Mesenchymal stem cell (in vitro differentiated cells and primary cell): ENCODE measurements at regions not wholly inside any gene's neighbourhood (a gene's known extent, or its start where the extent isn't known, plus 50 kb on each side); places are given as distances from the start of the nearest gene placed in this dataset.

Experiments
- DNase-seq: peaks from one replicate; pipeline ENCODE4 v3.0.0-alpha.2; 2013
- H2AFZ ChIP-seq: one replicate; pipeline ENCODE4 v1.6.1; 2013; ENCODE audit warnings: low read depth, mild to moderate bottlenecking, control low read depth, inconsistent platforms, low read length, moderate library complexity
- H2AK5ac ChIP-seq: 2 replicates; pipeline ENCODE4 v1.6.1; 2013; ENCODE audit warnings: low read length, moderate library complexity, mild to moderate bottlenecking, inconsistent platforms; ENCODE audit not compliant: severe bottlenecking
- H2BK120ac ChIP-seq: one replicate; pipeline ENCODE4 v1.6.1; 2013; ENCODE audit warnings: low read depth, mild to moderate bottlenecking, inconsistent platforms, low read length, moderate library complexity
- H2BK12ac ChIP-seq, 2 experiments: one replicate each; pipeline ENCODE4 v1.6.1; 2013; ENCODE audit warnings: inconsistent platforms in 2 of 2, low read length in 2 of 2, mild to moderate bottlenecking in 2 of 2, moderate library complexity in 2 of 2, control low read depth in 1 of 2
- H2BK15ac ChIP-seq: one replicate; pipeline ENCODE4 v1.6.1; 2013; ENCODE audit warnings: mild to moderate bottlenecking, low read depth, inconsistent platforms; ENCODE audit not compliant: poor library complexity, severe bottlenecking
- H2BK5ac ChIP-seq: 2 replicates; pipeline ENCODE4 v1.6.1; 2013; ENCODE audit warnings: low read depth, mild to moderate bottlenecking, low read length, control low read depth, inconsistent platforms; ENCODE audit not compliant: poor library complexity, severe bottlenecking
- H3K14ac ChIP-seq, 2 experiments: one replicate each; pipeline ENCODE4 v1.6.1; 2013; ENCODE audit warnings: inconsistent platforms in 2 of 2, low read length in 2 of 2, control low read depth in 1 of 2, mild to moderate bottlenecking in 1 of 2, moderate library complexity in 1 of 2
- H3K18ac ChIP-seq, 2 experiments: one replicate each; pipeline ENCODE4 v1.6.1; 2013; ENCODE audit warnings: inconsistent platforms in 2 of 2, low read length in 2 of 2, control low read depth in 1 of 2, low read depth in 1 of 2, mild to moderate bottlenecking in 1 of 2
- H3K23ac ChIP-seq, 2 experiments: one replicate each; pipeline ENCODE4 v1.6.1; 2013; ENCODE audit warnings: inconsistent platforms in 2 of 2, low read length in 2 of 2, mild to moderate bottlenecking in 2 of 2, moderate library complexity in 2 of 2, control low read depth in 1 of 2
- H3K27ac ChIP-seq: 2 replicates; pipeline ENCODE4 v1.5.1; 2013; ENCODE audit warnings: mild to moderate bottlenecking, moderate library complexity, low read length, control low read depth, inconsistent platforms; ENCODE audit not compliant: poor library complexity, severe bottlenecking
- H3K27me3 ChIP-seq, 2 experiments: 2 replicates each; pipeline versions ENCODE4 v1.6.1 to v1.7.0; 2013; ENCODE audit warnings: low read length in 2 of 2, mild to moderate bottlenecking in 2 of 2, moderate library complexity in 2 of 2, control low read depth in 1 of 2, inconsistent platforms in 1 of 2; ENCODE audit not compliant: control insufficient read depth in 1 of 2, insufficient read depth in 1 of 2
- H3K36me3 ChIP-seq, 2 experiments: 2 replicates each; pipeline versions ENCODE4 v1.6.1 to v1.7.0; 2013; ENCODE audit warnings: low read length in 2 of 2, control low read depth in 1 of 2, inconsistent platforms in 1 of 2, low read depth in 1 of 2, mild to moderate bottlenecking in 1 of 2; ENCODE audit not compliant: insufficient read depth in 2 of 2, control insufficient read depth in 1 of 2
- H3K4ac ChIP-seq, 2 experiments: one replicate each; pipeline ENCODE4 v1.6.1; 2013; ENCODE audit warnings: inconsistent platforms in 2 of 2, low read length in 2 of 2, mild to moderate bottlenecking in 2 of 2, moderate library complexity in 2 of 2, control low read depth in 1 of 2, low read depth in 1 of 2
- H3K4me1 ChIP-seq: 2 replicates; pipeline ENCODE4 v1.6.1; 2013; ENCODE audit warnings: low read depth, low read length, control low read depth; ENCODE audit not compliant: control insufficient read depth, insufficient read depth
- H3K4me2 ChIP-seq: 2 replicates; pipeline ENCODE4 v1.6.1; 2013; ENCODE audit warnings: low read length, mild to moderate bottlenecking, inconsistent platforms; ENCODE audit not compliant: poor library complexity, severe bottlenecking
- H3K4me3 ChIP-seq, 2 experiments: 2 replicates each; pipeline versions ENCODE4 v1.5.1 to v1.7.0; 2013; ENCODE audit warnings: low read length in 2 of 2, mild to moderate bottlenecking in 2 of 2, control low read depth in 1 of 2, low read depth in 1 of 2; ENCODE audit not compliant: insufficient read depth in 1 of 2
- H3K79me1 ChIP-seq: replicated peaks from 2 replicates; pipeline ENCODE4 v1.6.1; 2013; ENCODE audit warnings: mild to moderate bottlenecking, control low read depth, low read length, inconsistent platforms; ENCODE audit not compliant: poor library complexity, severe bottlenecking
- H3K9ac ChIP-seq: 2 replicates; pipeline ENCODE4 v1.7.0; 2013; ENCODE audit warnings: mild to moderate bottlenecking, low read length, moderate library complexity
- H3K9me3 ChIP-seq: 2 replicates; pipeline ENCODE4 v1.7.0; 2013; ENCODE audit warnings: mild to moderate bottlenecking, low read length; ENCODE audit not compliant: control insufficient read depth
- H4K8ac ChIP-seq: one replicate; pipeline ENCODE4 v1.6.1; 2013; ENCODE audit warnings: inconsistent platforms, mild to moderate bottlenecking, low read length, moderate library complexity
- H4K91ac ChIP-seq: one replicate; pipeline ENCODE4 v1.6.1; 2013; ENCODE audit warnings: mild to moderate bottlenecking, low read length, inconsistent platforms
- WGBS: methylation state at CpG from one replicate; pipeline ENCODE4 v1.1.7; 2013; ENCODE audit warnings: mixed read lengths; 5-methylcytosine and 5-hydroxymethylcytosine counted together

DNA sequence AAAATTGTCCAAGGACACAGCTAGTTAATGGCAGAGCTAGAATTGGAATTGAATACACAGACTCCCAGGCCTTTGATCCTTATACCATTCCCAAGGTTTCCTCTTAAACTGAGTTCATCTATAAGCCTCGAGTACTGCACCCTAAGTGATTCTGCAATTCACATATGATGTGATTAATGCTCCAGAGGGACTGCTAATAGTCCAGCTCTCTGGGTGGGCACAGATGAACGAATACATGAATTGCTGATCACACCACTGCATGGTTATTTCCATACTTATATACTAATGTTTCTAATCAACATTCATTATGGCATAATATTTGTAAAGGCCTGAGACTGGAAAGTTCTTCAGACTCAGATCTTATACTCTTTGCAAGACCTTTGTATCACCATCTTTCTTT is 101.8 kb downstream of the NUFIP1 start:
- Histone ChIP-seq H3K23ac (no peak overlapping the region), H2BK5ac (no peak overlapping the region), H3K27me3 (no peaks in the 10 kb centered on the region), H3K4ac (no peak overlapping the region), H3K27ac (no peak overlapping the region), H3K9ac (no peak overlapping the region), H2BK12ac (no peak overlapping the region), H4K8ac (no peak overlapping the region), H3K14ac (no peak overlapping the region), H4K91ac (no peak overlapping the region), H3K36me3 (no peaks in the 10 kb centered on the region), H2BK120ac (no peak overlapping the region), H2AK5ac (no peak overlapping the region), H3K9me3 (no peaks in the 10 kb centered on the region), H3K4me2 (no peak overlapping the region), H3K4me1 (peaks cover 3% of the 10 kb centered on the region), H3K79me1 (no peaks in the 10 kb centered on the region), H2BK15ac (no peak overlapping the region), H3K18ac (no peak overlapping the region), H3K4me3 (no peak overlapping the region), H2AFZ (no peak overlapping the region)
- 78% methylated on average over 1 of the region's 2 CpGs for WGBS
- DNase-seq: no peak

DNA sequence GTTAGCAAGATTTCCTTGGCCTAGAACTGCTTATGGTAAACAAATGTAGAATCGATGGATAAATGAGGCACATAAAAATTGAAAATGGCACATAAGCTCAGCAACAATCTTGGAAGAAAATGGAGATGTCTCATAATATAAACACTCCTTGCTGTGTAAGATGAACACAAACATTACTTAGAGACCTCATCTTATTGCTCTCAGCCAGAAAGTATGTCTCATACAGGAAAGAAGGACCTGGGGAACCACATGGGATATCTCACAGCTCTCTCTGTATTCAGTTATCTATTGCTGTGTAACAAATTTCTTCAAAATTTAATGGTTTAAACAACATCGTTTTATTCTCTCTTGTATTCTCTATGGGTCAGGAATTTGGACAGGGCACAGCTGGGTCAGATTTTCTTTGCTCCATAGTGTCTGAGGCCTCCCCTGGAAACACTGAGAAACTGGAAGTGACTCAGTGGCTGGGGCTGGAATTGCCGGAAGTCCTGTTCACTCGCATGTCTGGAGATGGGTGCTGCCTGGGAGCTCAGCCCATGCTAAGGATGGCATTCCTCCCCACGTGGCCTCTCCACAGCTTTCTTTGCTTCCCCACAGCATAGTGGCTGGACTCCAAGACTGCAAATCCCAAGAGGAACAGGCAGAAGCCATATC is 105.1 kb downstream of the NUFIP1 start:
- H3K36me3 ChIP-seq: no peaks in the 10 kb centered on the region

DNA sequence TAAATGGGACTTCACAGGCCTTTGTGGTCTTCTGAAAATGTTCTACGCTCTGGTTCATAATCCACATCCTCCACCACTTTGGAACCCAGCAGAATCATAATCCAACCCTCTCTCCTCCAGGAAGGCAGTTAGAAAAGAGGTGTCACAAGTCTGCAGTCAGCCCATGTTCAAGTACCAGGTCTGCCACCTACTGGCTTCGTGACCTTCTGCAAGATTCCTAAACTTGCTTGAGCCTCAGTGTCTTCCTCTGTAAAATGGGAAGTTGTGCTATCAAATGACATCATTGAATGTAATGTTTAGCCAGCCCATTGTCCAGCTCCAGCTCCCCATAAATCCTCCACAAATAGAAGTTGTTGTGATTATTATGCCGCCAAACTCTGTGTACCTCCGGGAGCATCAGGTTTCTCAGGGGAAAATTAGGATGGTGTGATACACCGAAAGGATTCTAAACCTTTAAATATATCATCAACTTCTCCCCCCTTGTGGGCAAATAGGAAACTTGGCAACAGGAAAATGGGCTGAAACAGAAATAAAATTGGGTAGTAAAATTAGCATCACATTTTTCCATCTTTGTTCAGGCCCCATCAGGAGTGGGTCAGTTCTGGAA is 109.7 kb downstream of the NUFIP1 start:
- no peak overlapping the region for H3K9ac ChIP-seq

More for the DNA sequence above, 105.1 kb downstream of the NUFIP1 start:
- no peak overlapping the region for H3K14ac ChIP-seq
- H4K91ac ChIP-seq: peak overlapping the region; percentile 47
- peak overlapping the region; percentile 33 for H4K8ac ChIP-seq
- peak overlapping the region; percentile 38 to 85 for H3K18ac ChIP-seq
- H3K27ac ChIP-seq: peak overlapping the region; percentile 1
- peak overlapping the region; percentile 46 for H3K9ac ChIP-seq
- H2BK120ac ChIP-seq: no peak overlapping the region
- peak overlapping the region in 1 of 2 experiments; percentile 1 for H2BK12ac ChIP-seq
- H3K4me2 ChIP-seq: no peak overlapping the region
- H2BK15ac ChIP-seq: no peak overlapping the region
- no peaks in the 10 kb centered on the region for H3K79me1 ChIP-seq
- no peak overlapping the region for H3K4me3 ChIP-seq
- H2AK5ac ChIP-seq: no peak overlapping the region
- peak; percentile 90 for DNase-seq
- peak overlapping the region; percentile 66 for H2AFZ ChIP-seq
- H3K4me1 ChIP-seq: peaks cover 3% of the 10 kb centered on the region
- no peaks in the 10 kb centered on the region for H3K27me3 ChIP-seq
- no peaks in the 10 kb centered on the region for H3K9me3 ChIP-seq
- peak overlapping the region in 1 of 2 experiments; percentile 77 for H3K4ac ChIP-seq
- WGBS: 21% methylated on average over 4 of the region's 5 CpGs
- no peak overlapping the region for H3K23ac ChIP-seq
- H2BK5ac ChIP-seq: no peak overlapping the region

DNA sequence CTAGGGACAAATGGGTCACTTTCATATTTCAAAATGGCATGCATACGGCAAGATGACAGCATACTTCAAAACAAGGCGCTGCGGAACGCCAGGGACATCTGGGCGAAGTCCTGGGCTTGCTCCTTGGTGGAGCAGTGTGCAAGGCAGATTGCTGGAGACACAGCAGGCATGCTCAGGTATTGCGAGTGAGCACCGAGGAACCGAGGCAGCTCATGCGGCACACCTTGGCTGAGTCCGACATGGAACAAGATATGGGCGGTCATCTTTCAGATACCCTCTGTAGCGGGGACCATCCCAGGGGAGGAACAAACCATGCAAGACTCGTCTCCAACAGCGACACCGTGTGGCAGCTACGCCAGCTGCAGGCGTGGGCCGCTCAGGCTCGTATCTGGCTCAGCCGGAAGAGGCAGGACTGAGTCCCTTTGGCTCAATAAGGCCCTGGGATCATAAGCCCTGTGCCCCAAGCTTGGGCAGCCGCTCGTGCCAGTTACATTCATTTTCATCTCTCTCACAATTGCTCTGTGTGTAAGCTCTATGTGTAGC is 112.4 kb downstream of the NUFIP1 start:
- Histone ChIP-seq H2BK12ac (no peak overlapping the region), H3K4me3 (peak overlapping the region in 1 of 2 experiments; percentile 11), H2AFZ (no peak overlapping the region), H2AK5ac (no peak overlapping the region), H2BK15ac (peak overlapping the region; percentile 31), H3K9ac (no peak overlapping the region), H3K18ac (no peak overlapping the region), H3K36me3 (peaks cover 0 to 3% of the 10 kb centered on the region in 2 experiments), H2BK5ac (no peak overlapping the region), H3K79me1 (no peaks in the 10 kb centered on the region), H3K4me1 (peaks cover 18% of the 10 kb centered on the region), H4K91ac (peak overlapping the region; percentile 29), H3K9me3 (peaks cover 6% of the 10 kb centered on the region), H3K27me3 (peaks cover 0 to 2% of the 10 kb centered on the region in 2 experiments), H2BK120ac (no peak overlapping the region), H3K23ac (no peak overlapping the region), H3K4me2 (no peak overlapping the region), H3K14ac (no peak overlapping the region), H3K4ac (no peak overlapping the region), H3K27ac (no peak overlapping the region), H4K8ac (no peak overlapping the region)
- 71% methylated on average over 20 of the region's 22 CpGs for WGBS
- DNase-seq: no peak

More for the DNA sequence above, 109.7 kb downstream of the NUFIP1 start:
- H4K8ac ChIP-seq: no peak overlapping the region
- no peaks in the 10 kb centered on the region for H3K27me3 ChIP-seq
- peaks cover 6% of the 10 kb centered on the region for H3K9me3 ChIP-seq
- no peak overlapping the region for H2BK12ac ChIP-seq
- WGBS: 100% methylated on average over 1 of the region's 5 CpGs
- peak; percentile 42 for DNase-seq
- no peak overlapping the region for H2BK15ac ChIP-seq
- no peak overlapping the region for H3K27ac ChIP-seq
- no peaks in the 10 kb centered on the region for H3K79me1 ChIP-seq
- no peak overlapping the region for H3K14ac ChIP-seq
- H3K23ac ChIP-seq: no peak overlapping the region
- no peak overlapping the region for H3K4me3 ChIP-seq
- H3K4me2 ChIP-seq: no peak overlapping the region
- H2AK5ac ChIP-seq: no peak overlapping the region
- no peak overlapping the region for H2BK120ac ChIP-seq
- H3K4ac ChIP-seq: no peak overlapping the region
- peaks cover 8% of the 10 kb centered on the region for H3K4me1 ChIP-seq
- H2BK5ac ChIP-seq: no peak overlapping the region
- no peak overlapping the region for H4K91ac ChIP-seq
- peaks cover 0 to 3% of the 10 kb centered on the region in 2 experiments for H3K36me3 ChIP-seq
- H3K18ac ChIP-seq: no peak overlapping the region
- no peak overlapping the region for H2AFZ ChIP-seq
